T-helper 2 cell treated with Interferon-gamma antibody and Interleukin-4, amounts not matched to agents 5 μg/mL and 100 μg/mL, for 36 hours (primary cell): ENCODE measurements at regions not wholly inside any gene's neighbourhood (a gene's known extent, or its start where the extent isn't known, plus 50 kb on each side); places are given as distances from the start of the nearest gene placed in this dataset.

Source experiments
- DNase-seq: peaks from one replicate; pipeline ENCODE4 v3.0.0; 2021; ENCODE audit warnings: low spot score
- H3K27ac Mint-ChIP-seq: one replicate; pipeline ENCODE4 v1.8.0; 2021; ENCODE audit warnings: mild to moderate bottlenecking, mixed read lengths
- H3K27me3 Mint-ChIP-seq: one replicate; pipeline ENCODE4 v1.8.0; 2021; ENCODE audit warnings: low read depth, mixed read lengths
- H3K36me3 Mint-ChIP-seq: one replicate; pipeline ENCODE4 v1.8.0; 2021; ENCODE audit warnings: low read depth, mixed read lengths
- H3K4me1 Mint-ChIP-seq: one replicate; pipeline ENCODE4 v1.8.0; 2021; ENCODE audit warnings: low read depth, mixed read lengths
- H3K4me3 Mint-ChIP-seq: one replicate; pipeline ENCODE4 v1.8.0; 2022; ENCODE audit warnings: mild to moderate bottlenecking, moderate library complexity, mixed read lengths
- H3K9me3 Mint-ChIP-seq: one replicate; pipeline ENCODE4 v1.8.0; 2021; ENCODE audit warnings: mixed read lengths

GRCh38 chr1:98467122-98467521, 194.4 kb upstream of the SNX7 start:
- Mint-ChIP-seq H3K36me3 (no peaks in the 10 kb centered on the region), H3K4me1 (peaks cover 1% of the 10 kb centered on the region), H3K27me3 (peaks cover 9% of the 10 kb centered on the region), H3K27ac (no peak overlapping the region), H3K4me3 (no peak overlapping the region), H3K9me3 (no peaks in the 10 kb centered on the region)
- no peak for DNase-seq

GRCh38 chr1:98461873-98462385, 199.6 kb upstream of the SNX7 start:
- H3K9me3 Mint-ChIP-seq: no peaks in the 10 kb centered on the region

GRCh38 chr1:98460136-98460535, 201.4 kb upstream of the SNX7 start:
- Mint-ChIP-seq H3K36me3 (no peaks in the 10 kb centered on the region), H3K27ac (no peak overlapping the region), H3K4me1 (no peaks in the 10 kb centered on the region), H3K27me3 (peaks cover 2% of the 10 kb centered on the region), H3K9me3 (no peaks in the 10 kb centered on the region), H3K4me3 (no peak overlapping the region)
- DNase-seq: no peak

More at GRCh38 chr1:98461873-98462385, 199.6 kb upstream of the SNX7 start:
- H3K4me1 Mint-ChIP-seq: peaks cover 1% of the 10 kb centered on the region
- no peaks in the 10 kb centered on the region for H3K36me3 Mint-ChIP-seq
- peaks cover 5% of the 10 kb centered on the region for H3K27me3 Mint-ChIP-seq
- H3K27ac Mint-ChIP-seq: no peak overlapping the region
- no peak overlapping the region for H3K4me3 Mint-ChIP-seq
- no peak for DNase-seq

GRCh38 chr1:98459486-98459870, 202.0 kb upstream of the SNX7 start:
- Mint-ChIP-seq H3K27me3 (peaks cover 2% of the 10 kb centered on the region), H3K4me1 (no peaks in the 10 kb centered on the region), H3K9me3 (no peaks in the 10 kb centered on the region), H3K4me3 (no peak overlapping the region), H3K36me3 (no peaks in the 10 kb centered on the region), H3K27ac (no peak overlapping the region)
- no peak for DNase-seq

GRCh38 chr1:98458511-98459485, 202.7 kb upstream of the SNX7 start:
- no peaks in the 10 kb centered on the region for H3K4me1 Mint-ChIP-seq
- no peak overlapping the region for H3K4me3 Mint-ChIP-seq
- peaks cover 2% of the 10 kb centered on the region for H3K27me3 Mint-ChIP-seq
- H3K9me3 Mint-ChIP-seq: no peaks in the 10 kb centered on the region
- no peaks in the 10 kb centered on the region for H3K36me3 Mint-ChIP-seq
- no peak for DNase-seq
- H3K27ac Mint-ChIP-seq: no peak overlapping the region

GRCh38 chr1:98457248-98457647, 204.3 kb upstream of the SNX7 start:
- no peak overlapping the region for H3K4me3 Mint-ChIP-seq
- H3K4me1 Mint-ChIP-seq: no peaks in the 10 kb centered on the region
- no peaks in the 10 kb centered on the region for H3K36me3 Mint-ChIP-seq
- H3K27me3 Mint-ChIP-seq: peaks cover 7% of the 10 kb centered on the region
- DNase-seq: no peak
- no peaks in the 10 kb centered on the region for H3K9me3 Mint-ChIP-seq
- H3K27ac Mint-ChIP-seq: no peak overlapping the region

- H3K27ac Mint-ChIP-seq: no peak overlapping the region
- H3K27me3 Mint-ChIP-seq: peaks cover 7% of the 10 kb centered on the region
- H3K4me3 Mint-ChIP-seq: no peak overlapping the region
- H3K9me3 Mint-ChIP-seq: no peaks in the 10 kb centered on the region
- no peak for DNase-seq
- H3K36me3 Mint-ChIP-seq: no peaks in the 10 kb centered on the region
- H3K4me1 Mint-ChIP-seq: no peaks in the 10 kb centered on the region
Observed at GRCh38 chr1:98454666-98455065, 206.9 kb upstream of the SNX7 start.

GRCh38 chr1:98453066-98453465, 208.5 kb upstream of the SNX7 start:
- Mint-ChIP-seq H3K4me3 (no peak overlapping the region), H3K27ac (no peak overlapping the region), H3K9me3 (no peaks in the 10 kb centered on the region), H3K27me3 (peaks cover 12% of the 10 kb centered on the region), H3K4me1 (no peaks in the 10 kb centered on the region), H3K36me3 (no peaks in the 10 kb centered on the region)
- no peak for DNase-seq

- no peaks in the 10 kb centered on the region for H3K9me3 Mint-ChIP-seq
- H3K4me3 Mint-ChIP-seq: no peak overlapping the region
- no peak for DNase-seq
- peaks cover 17% of the 10 kb centered on the region for H3K27me3 Mint-ChIP-seq
- no peak overlapping the region for H3K27ac Mint-ChIP-seq
- no peaks in the 10 kb centered on the region for H3K4me1 Mint-ChIP-seq
- H3K36me3 Mint-ChIP-seq: no peaks in the 10 kb centered on the region
Observed at GRCh38 chr1:98452162-98452561, 209.4 kb upstream of the SNX7 start.

- no peaks in the 10 kb centered on the region for H3K4me1 Mint-ChIP-seq
- H3K36me3 Mint-ChIP-seq: no peaks in the 10 kb centered on the region
- no peak overlapping the region for H3K4me3 Mint-ChIP-seq
- no peaks in the 10 kb centered on the region for H3K9me3 Mint-ChIP-seq
- DNase-seq: no peak
- H3K27me3 Mint-ChIP-seq: peaks cover 5% of the 10 kb centered on the region
- no peak overlapping the region for H3K27ac Mint-ChIP-seq
Observed at GRCh38 chr1:98441281-98441680, 220.2 kb upstream of the SNX7 start.

GRCh38 chr1:98439471-98439870, 222.1 kb upstream of the SNX7 start:
- Mint-ChIP-seq H3K27ac (no peak overlapping the region), H3K9me3 (no peaks in the 10 kb centered on the region), H3K27me3 (peaks cover 5% of the 10 kb centered on the region), H3K4me3 (no peak overlapping the region), H3K36me3 (no peaks in the 10 kb centered on the region), H3K4me1 (peaks cover 2% of the 10 kb centered on the region)
- DNase-seq: no peak

GRCh38 chr1:98437540-98437939, 224.0 kb upstream of the SNX7 start:
- peaks cover 2% of the 10 kb centered on the region for H3K4me1 Mint-ChIP-seq
- no peak overlapping the region for H3K4me3 Mint-ChIP-seq
- DNase-seq: no peak
- H3K27me3 Mint-ChIP-seq: peaks cover 5% of the 10 kb centered on the region
- no peaks in the 10 kb centered on the region for H3K36me3 Mint-ChIP-seq
- no peak overlapping the region for H3K27ac Mint-ChIP-seq
- no peaks in the 10 kb centered on the region for H3K9me3 Mint-ChIP-seq

GRCh38 chr1:98437011-98437410, 224.5 kb upstream of the SNX7 start:
- no peaks in the 10 kb centered on the region for H3K9me3 Mint-ChIP-seq

GRCh38 chr1:98429965-98430443, 231.5 kb upstream of the SNX7 start:
- no peak overlapping the region for H3K4me3 Mint-ChIP-seq
- H3K27me3 Mint-ChIP-seq: peaks cover 3% of the 10 kb centered on the region
- peaks cover 2% of the 10 kb centered on the region for H3K4me1 Mint-ChIP-seq
- H3K27ac Mint-ChIP-seq: no peak overlapping the region
- H3K36me3 Mint-ChIP-seq: no peaks in the 10 kb centered on the region
- no peak for DNase-seq
- H3K9me3 Mint-ChIP-seq: no peaks in the 10 kb centered on the region

More at GRCh38 chr1:98437011-98437410, 224.5 kb upstream of the SNX7 start:
- Mint-ChIP-seq H3K27me3 (peaks cover 7% of the 10 kb centered on the region), H3K36me3 (no peaks in the 10 kb centered on the region), H3K4me1 (peaks cover 2% of the 10 kb centered on the region), H3K4me3 (no peak overlapping the region), H3K27ac (no peak overlapping the region)
- DNase-seq: no peak
